ENCODE measurements at regions not wholly inside any gene's neighbourhood (a gene's known extent, or its start where the extent isn't known, plus 50 kb on each side); places are given as distances from the start of the nearest gene placed in this dataset.

GRCh38 chr13:104357174-104357573, 1291.0 kb upstream of the SLC10A2 start:
- TF ChIP-seq EZH2phosphoT487 (IDR thresholded peaks at IDR 0.05; ENCODE audit: borderline replicate concordance, low read length) (no peak), CTCF (conservative IDR thresholded peaks at IDR 0.05; ENCODE audit: low read depth, low read length) (no peak)
